ENCODE measurements at regions not wholly inside any gene's neighbourhood (a gene's known extent, or its start where the extent isn't known, plus 50 kb on each side); places are given as distances from the start of the nearest gene placed in this dataset.

- TF ChIP-seq SNAI2 (CRISPR knock-in tag; IDR thresholded peaks at IDR 0.05), result no peak
- TF ChIP-seq ZFP30 (CRISPR knock-in tag; IDR thresholded peaks at IDR 0.05), result no peak
- TF ChIP-seq ISL1 (CRISPR knock-in tag; IDR thresholded peaks at IDR 0.05), result no peak
- no peak for TF ChIP-seq ZFP3 (CRISPR knock-in tag; IDR thresholded peaks at IDR 0.05)
- TF ChIP-seq POU6F1 (CRISPR knock-in tag; IDR thresholded peaks at IDR 0.05; ENCODE audit: borderline replicate concordance, low read depth), result no peak
- TF ChIP-seq TOX (CRISPR knock-in tag; IDR thresholded peaks at IDR 0.05; ENCODE audit: borderline replicate concordance), result no peak
- TF ChIP-seq ZNF8 (CRISPR knock-in tag; IDR thresholded peaks at IDR 0.05), result no peak
- TF ChIP-seq ESRRG (CRISPR knock-in tag; IDR thresholded peaks at IDR 0.05), result no peak
- TF ChIP-seq GLIS3 (CRISPR knock-in tag; IDR thresholded peaks at IDR 0.05), result no peak
- TF ChIP-seq PPARA (CRISPR knock-in tag; IDR thresholded peaks at IDR 0.05; ENCODE audit: borderline replicate concordance), result no peak
- TF ChIP-seq ZNF565 (CRISPR knock-in tag; conservative IDR thresholded peaks at IDR 0.05; ENCODE audit: low read depth), result no peak
- TF ChIP-seq OSR1 (CRISPR knock-in tag; IDR thresholded peaks at IDR 0.05), result no peak
- no peak for TF ChIP-seq CREB5 (CRISPR knock-in tag; IDR thresholded peaks at IDR 0.05; ENCODE audit: low read depth)
- TF ChIP-seq, protein P1, sequence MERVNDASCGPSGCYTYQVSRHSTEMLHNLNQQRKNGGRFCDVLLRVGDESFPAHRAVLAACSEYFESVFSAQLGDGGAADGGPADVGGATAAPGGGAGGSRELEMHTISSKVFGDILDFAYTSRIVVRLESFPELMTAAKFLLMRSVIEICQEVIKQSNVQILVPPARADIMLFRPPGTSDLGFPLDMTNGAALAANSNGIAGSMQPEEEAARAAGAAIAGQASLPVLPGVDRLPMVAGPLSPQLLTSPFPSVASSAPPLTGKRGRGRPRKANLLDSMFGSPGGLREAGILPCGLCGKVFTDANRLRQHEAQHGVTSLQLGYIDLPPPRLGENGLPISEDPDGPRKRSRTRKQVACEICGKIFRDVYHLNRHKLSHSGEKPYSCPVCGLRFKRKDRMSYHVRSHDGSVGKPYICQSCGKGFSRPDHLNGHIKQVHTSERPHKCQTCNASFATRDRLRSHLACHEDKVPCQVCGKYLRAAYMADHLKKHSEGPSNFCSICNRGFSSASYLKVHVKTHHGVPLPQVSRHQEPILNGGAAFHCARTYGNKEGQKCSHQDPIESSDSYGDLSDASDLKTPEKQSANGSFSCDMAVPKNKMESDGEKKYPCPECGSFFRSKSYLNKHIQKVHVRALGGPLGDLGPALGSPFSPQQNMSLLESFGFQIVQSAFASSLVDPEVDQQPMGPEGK (CRISPR knock-in tag; IDR thresholded peaks at IDR 0.05; ENCODE audit: borderline replicate concordance), result no peak
- no peak for ATAC-seq
Measured at GRCh38 chr11:81993755-81994154, 739.9 kb downstream of the FAM181B start.

DNA sequence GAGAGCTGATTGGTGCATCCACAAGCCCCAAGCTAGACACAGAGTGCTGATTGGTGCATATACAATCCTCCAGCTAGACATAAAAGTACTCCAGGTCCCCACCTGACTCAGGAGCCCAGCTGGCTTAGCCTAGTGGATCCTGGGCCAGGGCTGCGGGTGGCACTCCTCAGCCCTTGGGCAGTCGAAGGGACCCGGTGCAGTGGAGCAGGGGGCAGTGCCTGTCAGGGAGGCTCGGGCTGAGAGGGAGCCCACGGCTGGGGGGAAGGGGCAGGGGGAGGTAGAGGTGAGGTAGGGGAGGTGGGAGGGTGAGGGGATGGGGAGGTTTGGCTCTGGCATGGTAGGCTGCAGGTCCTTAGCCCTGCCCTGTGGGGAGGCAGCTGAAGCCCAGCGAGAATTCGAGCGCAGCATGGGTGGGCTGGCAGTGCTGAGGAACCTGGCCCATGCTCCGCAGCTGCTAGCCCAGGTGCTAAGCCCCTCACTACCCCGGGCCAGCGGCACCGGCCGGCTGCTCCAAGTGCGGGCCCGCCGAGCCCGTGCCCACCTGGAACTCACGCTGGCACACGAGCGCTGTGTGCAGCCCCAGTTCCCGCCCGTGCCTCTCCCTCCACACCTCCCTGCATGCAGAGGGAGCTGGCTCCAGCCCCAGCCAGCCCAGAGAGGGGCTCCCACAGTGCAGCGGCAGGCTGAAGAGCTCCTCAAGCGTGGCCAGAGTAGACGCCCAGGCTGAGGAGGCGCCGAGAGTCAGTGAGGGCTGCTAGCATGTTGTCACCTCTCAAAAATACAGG is 742.8 kb downstream of the FAM181B start:
- ATAC-seq, result no peak
- TF ChIP-seq SNAI2 (CRISPR knock-in tag; IDR thresholded peaks at IDR 0.05) (no peak), ARNTL (CRISPR knock-in tag; IDR thresholded peaks at IDR 0.05; ENCODE audit: borderline replicate concordance, low read depth) (no peak), CREB5 (CRISPR knock-in tag; IDR thresholded peaks at IDR 0.05; ENCODE audit: low read depth) (no peak), GLIS3 (CRISPR knock-in tag; IDR thresholded peaks at IDR 0.05) (no peak), ZFP30 (CRISPR knock-in tag; IDR thresholded peaks at IDR 0.05) (no peak)

DNA sequence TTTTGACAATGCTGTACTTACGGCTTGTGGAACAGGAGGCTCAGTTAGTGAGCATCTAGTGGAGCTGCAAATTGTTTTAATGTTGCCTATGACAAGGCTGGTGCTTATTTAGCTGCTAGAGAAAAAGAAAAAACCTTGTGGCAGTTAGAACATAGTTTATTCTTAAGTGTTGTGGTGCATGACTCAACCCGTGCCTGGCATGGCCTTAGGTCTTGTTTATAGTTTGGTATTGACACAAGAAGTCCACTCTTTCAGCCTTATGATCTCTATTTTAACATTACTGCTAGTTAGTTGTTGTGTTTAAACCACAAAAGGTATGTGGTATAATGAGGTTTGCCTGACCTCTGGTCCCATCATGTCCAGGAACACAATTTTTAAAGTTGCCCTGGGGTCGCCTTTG is 744.6 kb downstream of the FAM181B start:
- no peak for ATAC-seq
- TF ChIP-seq, protein P1 (CRISPR knock-in tag; IDR thresholded peaks at IDR 0.05; ENCODE audit: borderline replicate concordance), result no peak
- TF ChIP-seq ESRRG (CRISPR knock-in tag; IDR thresholded peaks at IDR 0.05), result no peak
- TF ChIP-seq TCF4 (CRISPR knock-in tag; IDR thresholded peaks at IDR 0.05; ENCODE audit: borderline replicate concordance), result no peak
- no peak for TF ChIP-seq ZNF8 (CRISPR knock-in tag; IDR thresholded peaks at IDR 0.05)
- no peak for TF ChIP-seq CSRNP3 (CRISPR knock-in tag; IDR thresholded peaks at IDR 0.05)
- no peak for TF ChIP-seq ZFP3 (CRISPR knock-in tag; IDR thresholded peaks at IDR 0.05)
- no peak for TF ChIP-seq ARNTL (CRISPR knock-in tag; IDR thresholded peaks at IDR 0.05; ENCODE audit: borderline replicate concordance, low read depth)
- TF ChIP-seq GLIS3 (CRISPR knock-in tag; IDR thresholded peaks at IDR 0.05), result no peak
- no peak for TF ChIP-seq ZC3H10 (CRISPR knock-in tag; IDR thresholded peaks at IDR 0.05)
- TF ChIP-seq ZNF70 (CRISPR knock-in tag; IDR thresholded peaks at IDR 0.05), result no peak
- TF ChIP-seq CREB5 (CRISPR knock-in tag; IDR thresholded peaks at IDR 0.05; ENCODE audit: low read depth), result no peak
- TF ChIP-seq PPARA (CRISPR knock-in tag; IDR thresholded peaks at IDR 0.05; ENCODE audit: borderline replicate concordance), result no peak
- TF ChIP-seq, protein P2, sequence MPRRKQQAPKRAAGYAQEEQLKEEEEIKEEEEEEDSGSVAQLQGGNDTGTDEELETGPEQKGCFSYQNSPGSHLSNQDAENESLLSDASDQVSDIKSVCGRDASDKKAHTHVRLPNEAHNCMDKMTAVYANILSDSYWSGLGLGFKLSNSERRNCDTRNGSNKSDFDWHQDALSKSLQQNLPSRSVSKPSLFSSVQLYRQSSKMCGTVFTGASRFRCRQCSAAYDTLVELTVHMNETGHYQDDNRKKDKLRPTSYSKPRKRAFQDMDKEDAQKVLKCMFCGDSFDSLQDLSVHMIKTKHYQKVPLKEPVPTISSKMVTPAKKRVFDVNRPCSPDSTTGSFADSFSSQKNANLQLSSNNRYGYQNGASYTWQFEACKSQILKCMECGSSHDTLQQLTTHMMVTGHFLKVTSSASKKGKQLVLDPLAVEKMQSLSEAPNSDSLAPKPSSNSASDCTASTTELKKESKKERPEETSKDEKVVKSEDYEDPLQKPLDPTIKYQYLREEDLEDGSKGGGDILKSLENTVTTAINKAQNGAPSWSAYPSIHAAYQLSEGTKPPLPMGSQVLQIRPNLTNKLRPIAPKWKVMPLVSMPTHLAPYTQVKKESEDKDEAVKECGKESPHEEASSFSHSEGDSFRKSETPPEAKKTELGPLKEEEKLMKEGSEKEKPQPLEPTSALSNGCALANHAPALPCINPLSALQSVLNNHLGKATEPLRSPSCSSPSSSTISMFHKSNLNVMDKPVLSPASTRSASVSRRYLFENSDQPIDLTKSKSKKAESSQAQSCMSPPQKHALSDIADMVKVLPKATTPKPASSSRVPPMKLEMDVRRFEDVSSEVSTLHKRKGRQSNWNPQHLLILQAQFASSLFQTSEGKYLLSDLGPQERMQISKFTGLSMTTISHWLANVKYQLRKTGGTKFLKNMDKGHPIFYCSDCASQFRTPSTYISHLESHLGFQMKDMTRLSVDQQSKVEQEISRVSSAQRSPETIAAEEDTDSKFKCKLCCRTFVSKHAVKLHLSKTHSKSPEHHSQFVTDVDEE (CRISPR knock-in tag; IDR thresholded peaks at IDR 0.05), result no peak

Measured in SK-N-SH treated with all-trans-retinoic acid at 6 μM for 48 hours (cell line).